Germinal center (tissue), 1 donor: ENCODE measurements at regions not wholly inside any gene's neighbourhood (a gene's known extent, or its start where the extent isn't known, plus 50 kb on each side); places are given as distances from the start of the nearest gene placed in this dataset.
"Not testable (repeated sequence)": the region's sequence is repeated elsewhere in the genome, so short reads cannot be mapped to it uniquely, and the experiment has no call there.

Source experiments
- DNase-seq: peaks from one replicate; pipeline ENCODE4 v3.0.0; 2012; ENCODE audit warnings: mixed read lengths, low spot score

DNA sequence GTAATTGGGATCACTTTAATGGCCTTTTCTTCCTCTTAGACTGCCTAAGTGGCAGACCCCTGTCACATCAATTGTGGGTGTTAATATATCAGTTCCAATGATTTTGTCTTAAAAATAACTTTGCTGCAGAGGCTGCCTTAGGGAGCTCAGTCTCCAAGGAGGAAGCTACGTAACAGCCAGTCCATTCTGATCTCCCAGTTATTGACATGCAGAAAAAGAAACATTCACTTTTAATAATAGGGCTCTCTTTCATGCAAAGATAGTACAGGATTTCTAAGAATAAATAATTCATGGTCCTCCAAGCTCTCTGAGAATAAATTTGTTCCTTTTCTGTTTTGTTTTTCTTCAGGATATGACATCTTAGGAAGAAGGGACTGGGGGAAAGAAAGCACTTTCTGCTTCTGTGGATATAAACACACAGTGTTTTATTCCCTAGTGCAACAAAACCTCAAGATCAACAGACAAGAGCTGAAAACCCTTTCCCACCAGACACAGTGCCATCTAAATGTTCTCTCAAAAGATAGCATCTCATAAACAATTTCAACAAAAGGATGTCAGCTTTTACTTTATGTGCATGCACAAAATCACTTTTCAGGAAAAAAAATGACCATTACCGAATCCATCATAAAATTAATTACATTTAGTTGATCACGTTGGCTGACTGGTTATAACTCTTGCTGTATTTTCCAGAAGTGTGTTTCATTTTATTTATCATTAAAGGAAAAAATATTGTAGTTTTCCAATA is 372.4 kb upstream of the SLC7A11 start:
- no peak for DNase-seq

GRCh38 chr4:138612428-138612827 is 370.3 kb upstream of the SLC7A11 start:
- no peak for DNase-seq

- DNase-seq = no peak
Observed at GRCh38 chr4:138611721-138612120, 369.6 kb upstream of the SLC7A11 start.

GRCh38 chr4:138611017-138611416 is 368.9 kb upstream of the SLC7A11 start:
- no peak for DNase-seq

- no peak for DNase-seq
Observed at GRCh38 chr4:138609943-138610350, 367.8 kb upstream of the SLC7A11 start.

DNA sequence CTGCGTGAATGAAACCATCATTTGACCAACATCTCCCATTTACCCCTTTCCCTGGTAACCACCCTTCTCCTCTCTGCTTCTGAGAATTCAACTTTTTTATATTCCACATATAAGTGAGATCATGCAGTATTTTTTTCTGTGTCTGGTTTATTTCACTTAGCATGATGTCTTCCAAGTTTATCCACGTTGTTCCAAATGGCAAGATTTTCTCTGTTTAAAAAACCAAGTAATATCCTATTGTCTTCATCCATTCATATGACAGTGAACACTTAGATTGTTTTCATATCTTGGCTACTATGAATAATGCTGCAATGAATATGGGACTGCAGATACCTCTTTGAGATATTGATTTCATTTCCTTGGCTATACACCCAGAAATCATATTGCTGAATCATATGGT is 362.4 kb upstream of the SLC7A11 start:
- no peak for DNase-seq

DNA sequence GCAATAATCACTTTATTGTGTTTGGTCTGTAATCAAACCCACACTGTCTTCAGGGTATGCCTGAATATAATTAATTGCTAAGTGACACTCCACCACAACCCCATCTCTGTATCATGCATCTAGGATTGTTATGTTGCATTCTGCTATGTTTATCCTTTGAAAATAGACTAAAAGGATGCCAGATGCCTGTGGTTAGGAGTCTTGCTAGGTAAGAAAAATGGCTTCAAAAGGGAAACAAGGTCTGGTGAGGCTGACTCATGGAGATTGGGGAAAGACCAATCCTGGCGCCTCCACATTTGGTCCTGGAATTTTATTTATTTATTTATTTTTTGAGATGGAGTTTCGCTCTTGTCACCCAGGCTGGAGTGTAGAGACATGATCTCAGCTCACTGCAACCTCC is 360.5 kb upstream of the SLC7A11 start:
- no peak for DNase-seq

- no peak for DNase-seq
Observed at GRCh38 chr4:138599965-138600364, 357.8 kb upstream of the SLC7A11 start.

GRCh38 chr4:138598226-138598625 is 356.1 kb upstream of the SLC7A11 start:
- no peak for DNase-seq

DNA sequence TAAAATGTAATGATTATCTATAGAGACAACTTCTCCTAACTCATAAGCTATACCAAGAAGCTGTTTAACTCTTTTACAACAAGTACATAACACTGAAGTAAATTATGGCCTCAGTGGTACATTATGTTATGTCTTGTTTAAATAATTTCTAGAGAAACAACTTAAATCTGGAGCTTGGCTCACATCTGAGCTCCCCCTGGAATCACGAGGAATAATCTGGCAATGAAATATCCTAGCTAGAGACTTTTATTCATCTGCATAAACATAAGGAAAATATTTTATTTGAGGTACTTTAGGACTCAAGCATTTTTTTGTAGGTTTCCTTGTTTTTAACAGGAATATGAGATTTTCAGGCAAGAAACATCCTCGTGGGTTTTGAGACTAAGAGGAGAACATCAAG is 354.7 kb upstream of the SLC7A11 start:
- no peak for DNase-seq

- no peak for DNase-seq
Observed at GRCh38 chr4:138595731-138596460, 353.7 kb upstream of the SLC7A11 start.

- DNase-seq = no peak
Observed at GRCh38 chr4:138595171-138595570, 353.0 kb upstream of the SLC7A11 start.

GRCh38 chr4:138592796-138593195 is 350.6 kb upstream of the SLC7A11 start:
- no peak for DNase-seq

GRCh38 chr4:138591808-138592207 is 349.7 kb upstream of the SLC7A11 start:
- DNase-seq = no peak

GRCh38 chr4:138588501-138588900 is 346.4 kb upstream of the SLC7A11 start:
- DNase-seq = no peak

DNA sequence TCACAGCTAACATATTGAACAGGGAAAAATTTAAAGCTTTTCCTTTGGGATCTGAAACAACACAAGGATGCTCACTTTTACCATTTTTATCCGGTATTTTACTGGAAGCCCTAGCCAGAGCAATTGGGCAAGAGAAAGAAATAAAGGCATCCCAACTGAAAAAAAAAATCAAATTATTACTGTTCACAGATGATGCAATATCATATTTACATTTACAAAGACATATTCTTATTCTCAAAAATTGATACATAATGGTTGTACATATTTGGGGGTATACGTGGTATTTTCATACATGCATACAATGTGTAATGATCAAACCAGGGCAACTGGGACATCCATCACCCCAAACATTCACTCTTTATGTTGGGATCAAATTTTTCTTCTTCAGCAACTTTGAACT is 337.0 kb upstream of the SLC7A11 start:
- no peak for DNase-seq

DNA sequence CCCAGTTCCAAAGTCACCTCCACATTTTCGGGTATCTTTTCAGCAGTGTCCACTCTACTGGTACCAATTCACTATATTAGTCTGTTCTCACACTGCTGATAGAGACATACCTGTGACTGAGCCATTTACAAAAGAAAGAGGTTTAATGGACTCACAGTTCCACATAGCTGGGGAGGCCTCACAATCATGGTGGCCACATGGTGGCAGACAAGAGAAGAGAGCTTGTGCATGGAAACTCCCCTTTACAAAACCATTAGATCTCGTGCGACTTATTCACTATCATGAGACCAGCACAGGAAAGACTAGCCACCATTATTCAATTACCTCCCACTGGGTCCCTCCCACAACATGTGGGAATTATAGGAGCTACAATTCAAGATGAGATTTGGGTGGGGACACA is 335.7 kb upstream of the SLC7A11 start:
- not testable (repeated sequence) for DNase-seq

DNA sequence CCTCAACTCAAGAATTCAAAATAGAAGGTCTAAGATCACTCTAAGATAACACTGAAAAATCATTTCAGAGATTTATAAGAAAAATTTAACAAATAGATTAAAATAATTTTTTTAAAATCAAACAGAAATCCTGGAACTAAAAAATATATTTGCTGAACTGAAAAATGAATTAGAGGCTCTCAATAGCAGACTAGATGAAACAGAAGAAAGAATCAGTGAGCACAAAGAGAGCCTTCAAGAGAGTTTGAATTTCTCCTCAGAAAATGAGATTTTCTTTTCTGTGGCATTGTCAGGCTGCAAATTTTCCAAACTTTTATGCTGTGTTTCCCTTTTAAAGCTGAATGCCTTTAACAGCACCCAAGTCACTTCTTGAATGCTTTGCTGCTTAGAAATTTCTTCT is 335.0 kb upstream of the SLC7A11 start:
- DNase-seq = no peak

- no peak for DNase-seq
Observed at GRCh38 chr4:138576684-138577083, 334.5 kb upstream of the SLC7A11 start.

- no peak for DNase-seq
Observed at GRCh38 chr4:138573246-138573645, 331.1 kb upstream of the SLC7A11 start.

DNA sequence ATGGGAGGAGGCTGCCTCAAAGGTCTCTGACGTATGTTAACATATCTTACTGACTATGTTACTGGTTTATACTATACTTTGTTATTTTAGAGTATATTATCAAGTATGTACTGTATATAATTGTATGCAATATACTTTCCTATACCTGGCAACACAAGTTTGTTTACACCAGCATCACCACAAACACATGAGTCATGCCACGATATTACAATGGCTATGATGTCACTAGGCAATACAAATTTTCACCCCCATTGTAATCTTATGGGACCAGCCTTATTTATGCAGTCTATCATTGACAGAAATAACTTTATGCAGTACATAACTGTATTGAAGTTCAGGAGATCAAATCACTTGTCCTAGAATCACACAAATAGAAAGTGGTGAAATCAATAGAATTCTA is 329.9 kb upstream of the SLC7A11 start:
- no peak for DNase-seq

GRCh38 chr4:138567696-138568095 is 325.5 kb upstream of the SLC7A11 start:
- no peak for DNase-seq

GRCh38 chr4:138565576-138565975 is 323.4 kb upstream of the SLC7A11 start:
- no peak for DNase-seq

DNA sequence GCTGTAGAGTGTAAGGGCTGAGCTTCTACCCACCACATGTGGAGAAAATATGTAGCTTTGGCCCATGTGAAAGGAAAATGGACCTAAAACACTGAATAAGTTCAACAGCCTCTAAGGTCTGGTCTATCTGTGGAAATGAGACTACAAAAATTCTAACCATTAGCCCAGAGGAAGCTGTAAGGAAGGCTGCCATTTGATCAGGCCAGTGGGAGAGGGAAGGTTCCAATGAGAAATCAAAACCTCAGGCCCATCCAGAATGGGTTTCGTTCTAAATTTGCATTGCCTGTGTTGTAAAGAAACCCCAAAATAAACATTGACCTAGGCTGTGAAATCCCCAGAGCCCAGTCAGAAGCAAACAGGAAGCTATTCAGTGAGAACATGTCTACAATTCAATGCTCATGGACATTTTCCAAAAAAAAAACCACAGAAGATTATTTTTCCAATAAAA is 320.4 kb upstream of the SLC7A11 start:
- no peak for DNase-seq
